ENCODE measurements at regions not wholly inside any gene's neighbourhood (a gene's known extent, or its start where the extent isn't known, plus 50 kb on each side); places are given as distances from the start of the nearest gene placed in this dataset.

GRCh38 chr4:22876270-22876669 is 183.5 kb downstream of the GBA3 start:
- no peak overlapping the region for H3K4me3 ChIP-seq
- 83% methylated on average over 2 of the region's 2 CpGs for WGBS
- intact Hi-C loops (cut with DNase I): no loop called here
- no peaks in the 10 kb centered on the region for H3K4me1 ChIP-seq (replicated peaks)
- no peaks in the 10 kb centered on the region for H3K9me3 ChIP-seq
- no peaks in the 10 kb centered on the region for H3K27me3 ChIP-seq (replicated peaks; ENCODE audit: insufficient read depth)
- no peak for DNase-seq (ENCODE audit: low spot score)
- no peaks in the 10 kb centered on the region for H3K36me3 ChIP-seq
- H3K27ac ChIP-seq: no peak overlapping the region
- TF ChIP-seq POLR2AphosphoS5 (IDR thresholded peaks at IDR 0.05) (no peak), CTCF (IDR thresholded peaks at IDR 0.05) (no peak), POLR2A (IDR thresholded peaks at IDR 0.05) (no peak)

- Histone ChIP-seq H3K4me1 (replicated peaks) (no peaks in the 10 kb centered on the region), H3K9me3 (no peaks in the 10 kb centered on the region), H3K4me3 (no peak overlapping the region), H3K27me3 (replicated peaks; ENCODE audit: insufficient read depth) (no peaks in the 10 kb centered on the region), H3K27ac (no peak overlapping the region), H3K36me3 (no peaks in the 10 kb centered on the region)
- DNase-seq (ENCODE audit: low spot score): no peak
- intact Hi-C loops (cut with DNase I): no loop called here
- WGBS: 88% methylated on average over 4 of the region's 4 CpGs
- TF ChIP-seq POLR2A (IDR thresholded peaks at IDR 0.05) (no peak), CTCF (IDR thresholded peaks at IDR 0.05) (no peak), POLR2AphosphoS5 (IDR thresholded peaks at IDR 0.05) (no peak)
Observed at GRCh38 chr4:22875587-22876257, 183.0 kb downstream of the GBA3 start.

DNA sequence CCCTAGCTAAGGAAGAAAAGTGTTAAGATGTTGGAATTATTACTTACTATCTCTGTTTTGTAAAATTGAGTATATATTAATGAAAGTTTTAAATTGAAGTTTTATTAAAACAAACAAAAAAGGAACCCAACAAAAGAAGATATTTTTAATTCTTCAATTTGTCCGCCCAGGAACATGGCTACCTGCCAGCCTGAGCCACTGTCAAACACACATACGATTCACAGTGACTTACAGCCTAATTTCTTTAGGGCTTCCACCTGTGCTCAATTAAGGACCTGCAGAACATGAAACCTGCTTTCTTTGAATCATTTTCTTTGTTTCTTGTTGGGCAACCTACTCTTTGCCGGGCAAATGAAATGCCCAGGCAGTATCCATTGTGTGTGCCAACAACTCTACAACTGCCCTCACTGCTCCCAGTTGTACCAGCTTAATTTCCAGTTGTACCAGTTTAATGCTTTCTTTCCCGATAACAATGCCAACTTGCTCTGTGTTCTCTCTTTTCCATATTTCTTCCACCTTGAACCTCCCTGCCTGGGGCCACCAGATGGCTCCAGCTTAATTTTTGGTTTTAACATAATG is 181.7 kb downstream of the GBA3 start:
- 60% methylated on average over 4 of the region's 4 CpGs for WGBS
- Histone ChIP-seq H3K9me3 (no peaks in the 10 kb centered on the region), H3K4me3 (no peak overlapping the region), H3K27ac (no peak overlapping the region), H3K36me3 (no peaks in the 10 kb centered on the region), H3K4me1 (replicated peaks) (no peaks in the 10 kb centered on the region), H3K27me3 (replicated peaks; ENCODE audit: insufficient read depth) (no peaks in the 10 kb centered on the region)
- intact Hi-C loops (cut with DNase I): no loop called here
- no peak for TF ChIP-seq POLR2AphosphoS5 (IDR thresholded peaks at IDR 0.05)
- no peak for TF ChIP-seq CTCF (IDR thresholded peaks at IDR 0.05)
- TF ChIP-seq POLR2A (IDR thresholded peaks at IDR 0.05): no peak
- DNase-seq (ENCODE audit: low spot score): no peak

DNA sequence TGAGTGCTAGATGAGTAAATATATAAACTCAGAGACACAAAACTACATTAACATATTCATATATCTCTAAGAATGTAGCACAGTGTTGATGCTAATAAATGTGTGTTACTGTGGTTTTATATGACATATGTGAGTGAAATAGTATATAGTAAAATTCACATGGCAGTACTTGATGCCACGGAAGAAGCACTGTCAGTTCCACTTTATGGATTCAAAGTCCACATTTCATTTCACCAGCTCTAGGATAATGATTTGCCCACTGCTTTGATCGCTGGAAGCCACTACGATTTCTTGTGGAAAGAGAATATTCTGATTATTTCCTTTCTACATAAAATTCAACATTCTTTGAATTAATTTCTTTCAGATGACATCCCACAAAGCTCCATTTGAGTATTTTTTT is 181.2 kb downstream of the GBA3 start:
- no peak overlapping the region for H3K27ac ChIP-seq
- TF ChIP-seq POLR2AphosphoS5 (IDR thresholded peaks at IDR 0.05) (no peak), CTCF (IDR thresholded peaks at IDR 0.05) (no peak), POLR2A (IDR thresholded peaks at IDR 0.05) (no peak)
- no peaks in the 10 kb centered on the region for H3K9me3 ChIP-seq
- no peaks in the 10 kb centered on the region for H3K36me3 ChIP-seq
- no peak for DNase-seq (ENCODE audit: low spot score)
- H3K27me3 ChIP-seq (replicated peaks; ENCODE audit: insufficient read depth): no peaks in the 10 kb centered on the region
- intact Hi-C loops (cut with DNase I): no loop called here
- H3K4me1 ChIP-seq (replicated peaks): no peaks in the 10 kb centered on the region
- H3K4me3 ChIP-seq: no peak overlapping the region
- WGBS: 74% methylated on average over 3 of the region's 3 CpGs

DNA sequence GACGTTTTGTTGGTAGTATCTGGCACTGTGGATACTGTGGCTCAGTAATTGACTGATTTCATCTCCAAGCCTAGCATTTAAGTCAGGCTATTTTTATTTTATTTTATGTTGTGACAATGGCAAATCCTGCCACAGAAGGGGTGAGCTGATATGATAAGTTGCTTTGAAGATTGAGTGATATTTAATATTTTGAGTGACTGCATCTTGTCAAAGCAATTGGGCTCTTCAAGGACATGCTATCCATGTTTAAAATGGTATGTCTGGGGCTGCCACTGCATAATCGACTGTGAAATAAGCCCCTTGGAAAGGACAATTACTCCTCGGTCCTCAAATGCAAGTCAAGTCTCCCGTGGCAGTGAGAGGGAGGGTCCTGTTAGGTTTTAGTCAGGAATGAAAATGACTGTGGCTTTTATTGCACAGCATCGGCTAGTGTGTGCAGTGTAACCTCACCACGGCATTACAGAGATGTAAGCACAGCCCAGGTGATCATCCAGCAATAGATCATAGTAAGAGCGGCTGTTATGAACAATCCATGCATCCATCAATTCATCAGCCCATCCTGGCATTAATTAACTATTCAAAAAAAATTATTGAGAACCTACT is 178.2 kb downstream of the GBA3 start:
- no peak overlapping the region for H3K4me3 ChIP-seq
- no peaks in the 10 kb centered on the region for H3K36me3 ChIP-seq
- H3K27ac ChIP-seq: no peak overlapping the region
- no peaks in the 10 kb centered on the region for H3K4me1 ChIP-seq (replicated peaks)
- WGBS: 50% methylated on average over 7 of the region's 7 CpGs
- DNase-seq (ENCODE audit: low spot score): no peak
- intact Hi-C loops (cut with DNase I): no loop called here
- no peaks in the 10 kb centered on the region for H3K27me3 ChIP-seq (replicated peaks; ENCODE audit: insufficient read depth)
- H3K9me3 ChIP-seq: no peaks in the 10 kb centered on the region
- TF ChIP-seq CTCF (IDR thresholded peaks at IDR 0.05) (no peak), POLR2AphosphoS5 (IDR thresholded peaks at IDR 0.05) (no peak), POLR2A (IDR thresholded peaks at IDR 0.05) (no peak)

All from prostate gland (tissue), 2 donors.